ENCODE measurements at regions not wholly inside any gene's neighbourhood (a gene's known extent, or its start where the extent isn't known, plus 50 kb on each side); places are given as distances from the start of the nearest gene placed in this dataset.
A peak's percentile ranks its signal among the peaks of the same experiment; 100 is the strongest.

DNA sequence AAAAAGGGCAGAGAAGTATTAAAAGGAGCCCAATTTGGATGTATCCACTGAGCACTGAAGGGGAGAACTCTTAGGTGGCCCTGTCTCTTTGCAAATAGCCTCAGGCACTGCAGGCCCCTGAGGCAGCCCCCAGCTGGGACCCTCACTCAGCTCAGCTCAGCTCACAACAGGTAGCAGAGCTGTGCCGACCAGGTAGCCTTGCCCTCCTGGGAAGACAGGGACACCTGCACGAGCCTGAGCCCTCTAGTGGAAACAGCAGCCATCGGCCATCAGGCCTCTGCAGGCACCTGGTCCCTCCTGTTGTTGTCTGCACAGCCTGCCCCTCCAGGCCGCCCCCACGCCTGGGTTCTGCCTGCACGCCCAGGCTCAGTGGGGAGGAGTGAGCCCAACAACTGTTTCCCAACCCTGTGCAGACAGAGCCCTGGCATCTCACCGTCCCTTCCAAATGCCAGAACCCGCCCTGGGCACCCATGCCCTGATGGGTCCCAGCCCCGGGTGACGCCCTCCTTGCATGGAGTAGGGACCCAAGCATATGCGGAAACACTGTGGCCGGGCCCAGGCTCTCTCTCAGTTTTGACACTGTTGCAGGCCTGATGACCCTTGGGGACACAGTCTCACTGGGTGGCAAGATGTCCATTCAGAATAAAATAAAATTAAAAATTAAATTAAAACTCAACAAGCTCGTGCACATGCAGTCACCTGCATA, 60.0 kb upstream of the AJAP1 start:
- Histone ChIP-seq H4K20me1 (ENCODE audit: insufficient read depth, low read length) (no peaks in the 10 kb centered on the region), H3K9me3 (ENCODE audit: low read depth, low read length) (no peaks in the 10 kb centered on the region), H3K79me2 (ENCODE audit: insufficient read depth, low read length) (no peaks in the 10 kb centered on the region), H3K4me1 (ENCODE audit: insufficient read depth, low read length) (no peaks in the 10 kb centered on the region), H3K27me3 (ENCODE audit: insufficient read depth, low read length) (no peaks in the 10 kb centered on the region), H3K4me2 (ENCODE audit: insufficient read depth, low read length) (no peak overlapping the region), H2AFZ (ENCODE audit: low read length) (no peak overlapping the region), H3K36me3 (ENCODE audit: insufficient read depth, low read length) (no peaks in the 10 kb centered on the region), H3K27ac (ENCODE audit: low read depth, low read length) (no peak overlapping the region), H3K4me3 (ENCODE audit: insufficient read depth, low read length) (no peak overlapping the region)
- TF ChIP-seq, protein P1, sequence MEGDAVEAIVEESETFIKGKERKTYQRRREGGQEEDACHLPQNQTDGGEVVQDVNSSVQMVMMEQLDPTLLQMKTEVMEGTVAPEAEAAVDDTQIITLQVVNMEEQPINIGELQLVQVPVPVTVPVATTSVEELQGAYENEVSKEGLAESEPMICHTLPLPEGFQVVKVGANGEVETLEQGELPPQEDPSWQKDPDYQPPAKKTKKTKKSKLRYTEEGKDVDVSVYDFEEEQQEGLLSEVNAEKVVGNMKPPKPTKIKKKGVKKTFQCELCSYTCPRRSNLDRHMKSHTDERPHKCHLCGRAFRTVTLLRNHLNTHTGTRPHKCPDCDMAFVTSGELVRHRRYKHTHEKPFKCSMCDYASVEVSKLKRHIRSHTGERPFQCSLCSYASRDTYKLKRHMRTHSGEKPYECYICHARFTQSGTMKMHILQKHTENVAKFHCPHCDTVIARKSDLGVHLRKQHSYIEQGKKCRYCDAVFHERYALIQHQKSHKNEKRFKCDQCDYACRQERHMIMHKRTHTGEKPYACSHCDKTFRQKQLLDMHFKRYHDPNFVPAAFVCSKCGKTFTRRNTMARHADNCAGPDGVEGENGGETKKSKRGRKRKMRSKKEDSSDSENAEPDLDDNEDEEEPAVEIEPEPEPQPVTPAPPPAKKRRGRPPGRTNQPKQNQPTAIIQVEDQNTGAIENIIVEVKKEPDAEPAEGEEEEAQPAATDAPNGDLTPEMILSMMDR (IDR thresholded peaks at IDR 0.05; ENCODE audit: extremely low read depth, low read depth, low read length) = no peak
- DNase-seq (ENCODE audit: insufficient read length, low spot score, missing footprints) = peak; percentile 73

GRCh38 chr1:4595341-4596225, 58.8 kb upstream of the AJAP1 start:
- H3K9me3 ChIP-seq (ENCODE audit: low read depth, low read length) = no peaks in the 10 kb centered on the region
- H3K79me2 ChIP-seq (ENCODE audit: insufficient read depth, low read length) = no peaks in the 10 kb centered on the region
- no peaks in the 10 kb centered on the region for H4K20me1 ChIP-seq (ENCODE audit: insufficient read depth, low read length)
- H3K4me1 ChIP-seq (ENCODE audit: insufficient read depth, low read length) = no peaks in the 10 kb centered on the region
- no peaks in the 10 kb centered on the region for H3K36me3 ChIP-seq (ENCODE audit: insufficient read depth, low read length)
- DNase-seq (ENCODE audit: insufficient read length, low spot score, missing footprints) = peak; percentile 71
- H3K4me2 ChIP-seq (ENCODE audit: insufficient read depth, low read length) = no peak overlapping the region
- no peak overlapping the region for H2AFZ ChIP-seq (ENCODE audit: low read length)
- TF ChIP-seq, protein P1 (IDR thresholded peaks at IDR 0.05; ENCODE audit: extremely low read depth, low read depth, low read length) = no peak
- no peak overlapping the region for H3K4me3 ChIP-seq (ENCODE audit: insufficient read depth, low read length)
- H3K27me3 ChIP-seq (ENCODE audit: insufficient read depth, low read length) = no peaks in the 10 kb centered on the region
- no peak overlapping the region for H3K27ac ChIP-seq (ENCODE audit: low read depth, low read length)

GRCh38 chr1:4596486-4596885, 57.9 kb upstream of the AJAP1 start:
- DNase-seq (ENCODE audit: insufficient read length, low spot score, missing footprints) = peak; percentile 21
- no peaks in the 10 kb centered on the region for H3K27me3 ChIP-seq (ENCODE audit: insufficient read depth, low read length)
- no peak overlapping the region for H3K27ac ChIP-seq (ENCODE audit: low read depth, low read length)
- no peaks in the 10 kb centered on the region for H3K4me1 ChIP-seq (ENCODE audit: insufficient read depth, low read length)
- H3K36me3 ChIP-seq (ENCODE audit: insufficient read depth, low read length) = no peaks in the 10 kb centered on the region
- H3K79me2 ChIP-seq (ENCODE audit: insufficient read depth, low read length) = no peaks in the 10 kb centered on the region
- H3K4me2 ChIP-seq (ENCODE audit: insufficient read depth, low read length) = no peak overlapping the region
- no peak overlapping the region for H2AFZ ChIP-seq (ENCODE audit: low read length)
- H3K4me3 ChIP-seq (ENCODE audit: insufficient read depth, low read length) = no peak overlapping the region
- H4K20me1 ChIP-seq (ENCODE audit: insufficient read depth, low read length) = no peaks in the 10 kb centered on the region
- TF ChIP-seq, protein P1 (IDR thresholded peaks at IDR 0.05; ENCODE audit: extremely low read depth, low read depth, low read length) = no peak
- no peaks in the 10 kb centered on the region for H3K9me3 ChIP-seq (ENCODE audit: low read depth, low read length)

- Histone ChIP-seq H3K4me3 (ENCODE audit: insufficient read depth, low read length) (no peak overlapping the region), H3K36me3 (ENCODE audit: insufficient read depth, low read length) (no peaks in the 10 kb centered on the region), H4K20me1 (ENCODE audit: insufficient read depth, low read length) (no peaks in the 10 kb centered on the region), H3K4me1 (ENCODE audit: insufficient read depth, low read length) (no peaks in the 10 kb centered on the region), H3K79me2 (ENCODE audit: insufficient read depth, low read length) (no peaks in the 10 kb centered on the region), H3K9me3 (ENCODE audit: low read depth, low read length) (no peaks in the 10 kb centered on the region), H2AFZ (ENCODE audit: low read length) (no peak overlapping the region), H3K4me2 (ENCODE audit: insufficient read depth, low read length) (no peak overlapping the region), H3K27ac (ENCODE audit: low read depth, low read length) (no peak overlapping the region), H3K27me3 (ENCODE audit: insufficient read depth, low read length) (no peaks in the 10 kb centered on the region)
- DNase-seq (ENCODE audit: insufficient read length, low spot score, missing footprints) = peak; percentile 32
- TF ChIP-seq, protein P1 (IDR thresholded peaks at IDR 0.05; ENCODE audit: extremely low read depth, low read depth, low read length) = no peak
These were observed 57.4 kb upstream of the AJAP1 start for GRCh38 chr1:4597020-4597419.

Measured in osteoblast (primary cell).